H1 (cell line): ENCODE measurements at regions not wholly inside any gene's neighbourhood (a gene's known extent, or its start where the extent isn't known, plus 50 kb on each side); places are given as distances from the start of the nearest gene placed in this dataset.

Source experiments
- ASH2L ChIP-seq: fragments of 200-600, 300-600 bp; sonication (generic); IDR thresholded peaks from one replicate; pipeline ENCODE4 v1.7.1; 2017; ENCODE audit warnings: low read length
- BACH1 ChIP-seq: IDR thresholded peaks from 2 replicates; pipeline ENCODE4 v1.6.1; 2012; ENCODE audit warnings: low read length, improper control_type of control experiment
- CHD2 ChIP-seq: IDR thresholded peaks from 2 replicates; pipeline ENCODE4 v1.6.1; 2012; ENCODE audit warnings: low read length, improper control_type of control experiment
- CTCF ChIP-seq, 3 experiments: IDR thresholded peaks; 1 replicate in 2 of 3; 2 replicates in 1 of 3; pipeline versions ENCODE4 v1.5.1 to v1.6.1; 2011; ENCODE audit warnings: low read length in 3 of 3, mild to moderate bottlenecking in 3 of 3, inconsistent platforms in 2 of 3, low read depth in 1 of 3, moderate library complexity in 1 of 3; ENCODE audit not compliant: insufficient read depth in 1 of 3; ENCODE audit errors: control extremely low read depth in 1 of 3
- EZH2 ChIP-seq: fragments of 200-600 bp; sonication (generic); IDR thresholded peaks from 2 replicates; pipeline ENCODE4 v1.7.1; 2012; ENCODE audit warnings: low read depth, mild to moderate bottlenecking, moderate library complexity, low read length, inconsistent platforms; ENCODE audit not compliant: severe bottlenecking
- GTF2F1 ChIP-seq: IDR thresholded peaks from 2 replicates; pipeline ENCODE4 v1.6.1; 2012; ENCODE audit warnings: low read depth, low read length, improper control_type of control experiment, borderline replicate concordance
- NRF1 ChIP-seq: IDR thresholded peaks from 2 replicates; pipeline ENCODE4 v1.6.1; 2011; ENCODE audit warnings: mild to moderate bottlenecking, low read depth, low read length, improper control_type of control experiment
- POLR2A ChIP-seq, 2 experiments: IDR thresholded peaks; 1 replicate in 1 of 2; 2 replicates in 1 of 2; pipeline ENCODE4 v1.6.1; 2011; ENCODE audit warnings: low read depth in 2 of 2, low read length in 2 of 2, mild to moderate bottlenecking in 2 of 2; ENCODE audit errors: control extremely low read depth in 1 of 2

DNA sequence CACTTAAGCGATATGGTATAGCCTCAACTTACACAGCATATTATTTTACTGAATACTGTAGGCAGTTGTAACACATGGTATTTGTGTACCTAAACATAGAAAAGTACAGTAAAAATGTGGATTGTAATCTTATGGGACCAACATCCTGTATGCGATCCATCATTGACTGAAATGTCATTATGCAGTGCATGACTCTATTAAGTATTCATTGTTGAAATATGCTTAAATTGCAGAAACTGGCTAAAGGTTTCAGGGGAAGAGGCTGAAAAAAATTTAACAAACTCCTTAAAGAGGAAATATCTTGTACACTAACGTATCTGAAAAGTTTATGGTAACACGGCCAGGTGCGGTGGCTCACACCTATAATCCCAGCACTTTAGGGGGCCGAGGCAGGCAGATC is 214.1 kb upstream of the PARD3B start:
- no peak for TF ChIP-seq BACH1
- TF ChIP-seq NRF1 = no peak
- TF ChIP-seq CTCF (IDR thresholded peaks at IDR 0.05; ENCODE audit: control extremely low read depth in 1 of 3, insufficient read depth in 1 of 3, low read depth in 1 of 3, low read length in 3 of 3) = no peak
- no peak for TF ChIP-seq POLR2A (IDR thresholded peaks at IDR 0.05; ENCODE audit: control extremely low read depth in 1 of 2, low read depth in 2 of 2, low read length in 2 of 2)
- no peak for TF ChIP-seq CHD2
- TF ChIP-seq EZH2 = no peak
- TF ChIP-seq GTF2F1 = no peak
- no peak for TF ChIP-seq ASH2L
